ENCODE measurements at regions not wholly inside any gene's neighbourhood (a gene's known extent, or its start where the extent isn't known, plus 50 kb on each side); places are given as distances from the start of the nearest gene placed in this dataset.

GRCh38 chr10:65846949-65847348 lies 1078.9 kb upstream of the LRRTM3 start:
- Histone ChIP-seq H3K4me1 (no peaks in the 10 kb centered on the region), H3K36me3 (no peaks in the 10 kb centered on the region), H3K4me3 (no peak overlapping the region), H3K27ac (no peak overlapping the region), H3K9me3 (no peaks in the 10 kb centered on the region), H3K27me3 (no peaks in the 10 kb centered on the region)
- DNase-seq = no peak
- TF ChIP-seq CTCF (IDR thresholded peaks at IDR 0.05) = no peak
- no peak for TF ChIP-seq POLR2A (IDR thresholded peaks at IDR 0.05)

- no peaks in the 10 kb centered on the region for H3K27me3 ChIP-seq
Observed at GRCh38 chr10:65847436-65848230, 1078.2 kb upstream of the LRRTM3 start.

GRCh38 chr10:65858841-65859240 lies 1067.0 kb upstream of the LRRTM3 start:
- no peaks in the 10 kb centered on the region for H3K27me3 ChIP-seq
- H3K4me1 ChIP-seq = no peaks in the 10 kb centered on the region
- no peak for DNase-seq
- H3K36me3 ChIP-seq = no peaks in the 10 kb centered on the region
- H3K27ac ChIP-seq = no peak overlapping the region
- H3K9me3 ChIP-seq = no peaks in the 10 kb centered on the region
- no peak overlapping the region for H3K4me3 ChIP-seq
- TF ChIP-seq CTCF (IDR thresholded peaks at IDR 0.05) (no peak), POLR2A (IDR thresholded peaks at IDR 0.05) (no peak)

More at GRCh38 chr10:65847436-65848230, 1078.2 kb upstream of the LRRTM3 start:
- H3K36me3 ChIP-seq = no peaks in the 10 kb centered on the region
- H3K27ac ChIP-seq = no peak overlapping the region
- DNase-seq = no peak
- H3K4me1 ChIP-seq = no peaks in the 10 kb centered on the region
- no peak for TF ChIP-seq CTCF (IDR thresholded peaks at IDR 0.05)
- no peak for TF ChIP-seq POLR2A (IDR thresholded peaks at IDR 0.05)
- H3K9me3 ChIP-seq = no peaks in the 10 kb centered on the region
- H3K4me3 ChIP-seq = no peak overlapping the region

- peak in 1 of 3 donors; percentile 53 for DNase-seq
- Histone ChIP-seq H3K4me1 (no peaks in the 10 kb centered on the region), H3K27ac (no peak overlapping the region), H3K4me3 (no peak overlapping the region), H3K9me3 (no peaks in the 10 kb centered on the region), H3K36me3 (no peaks in the 10 kb centered on the region), H3K27me3 (no peaks in the 10 kb centered on the region)
- TF ChIP-seq POLR2A (IDR thresholded peaks at IDR 0.05) (no peak), CTCF (IDR thresholded peaks at IDR 0.05) (no peak)
Observed at GRCh38 chr10:65861249-65861648, 1064.6 kb upstream of the LRRTM3 start.

Small RNA genes lying in the stretch of these regions (small RNA-seq; reads per million reads assigned to genes)
- gene CYP2C61P = 0 reads per million in 2 donors

All from Peyer's patch (tissue), 4 donors.